ENCODE measurements at regions not wholly inside any gene's neighbourhood (a gene's known extent, or its start where the extent isn't known, plus 50 kb on each side); places are given as distances from the start of the nearest gene placed in this dataset.

DNA sequence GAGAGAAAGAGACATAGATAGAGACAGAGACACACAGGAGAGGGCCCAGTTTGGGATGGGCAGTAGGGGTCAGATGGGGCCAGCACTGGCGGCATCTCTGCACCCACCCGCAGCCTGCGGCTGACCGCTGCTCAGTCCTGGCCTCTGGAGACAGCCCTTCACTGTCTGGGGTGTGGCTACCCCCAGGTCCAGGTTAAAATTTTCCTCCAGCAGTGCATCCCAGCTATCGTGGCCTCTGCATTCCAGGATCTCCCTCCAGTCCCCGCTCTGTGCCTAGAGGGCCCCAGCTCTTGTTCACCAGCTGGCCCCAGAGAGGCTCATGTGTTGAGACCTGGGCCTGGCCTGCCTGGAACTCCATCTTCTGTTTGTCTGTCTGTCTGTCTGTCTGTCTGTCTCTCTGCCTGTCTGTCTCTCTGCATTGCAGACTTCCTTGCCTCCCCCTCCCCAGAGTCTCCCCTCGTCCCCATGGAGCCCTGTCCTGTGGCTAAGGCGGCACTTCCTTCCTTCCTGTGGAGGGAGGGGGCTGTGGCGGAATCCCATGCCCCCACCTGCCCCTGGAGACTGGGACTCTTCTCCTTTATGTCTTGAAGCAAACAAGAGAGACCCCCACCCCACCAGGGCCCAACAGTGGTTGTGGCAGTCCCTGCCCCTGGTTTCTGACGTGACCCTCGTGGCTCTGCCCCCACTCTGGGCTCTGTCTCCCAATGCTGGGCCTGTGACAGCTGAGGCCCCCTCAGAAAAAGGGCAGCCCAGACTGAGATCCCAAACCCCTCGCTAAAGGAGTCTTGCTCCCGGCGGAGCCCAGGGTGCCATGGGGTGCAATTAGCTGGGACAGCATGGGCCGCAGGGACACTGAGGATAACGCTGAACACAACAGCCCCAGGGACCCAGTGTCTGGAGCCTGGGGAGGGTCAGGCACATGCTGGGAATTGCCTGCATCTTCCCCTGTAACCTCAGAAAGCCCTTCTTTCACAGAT lies 241.8 kb downstream of the NPHP4 start:
- TF ChIP-seq, protein P1, sequence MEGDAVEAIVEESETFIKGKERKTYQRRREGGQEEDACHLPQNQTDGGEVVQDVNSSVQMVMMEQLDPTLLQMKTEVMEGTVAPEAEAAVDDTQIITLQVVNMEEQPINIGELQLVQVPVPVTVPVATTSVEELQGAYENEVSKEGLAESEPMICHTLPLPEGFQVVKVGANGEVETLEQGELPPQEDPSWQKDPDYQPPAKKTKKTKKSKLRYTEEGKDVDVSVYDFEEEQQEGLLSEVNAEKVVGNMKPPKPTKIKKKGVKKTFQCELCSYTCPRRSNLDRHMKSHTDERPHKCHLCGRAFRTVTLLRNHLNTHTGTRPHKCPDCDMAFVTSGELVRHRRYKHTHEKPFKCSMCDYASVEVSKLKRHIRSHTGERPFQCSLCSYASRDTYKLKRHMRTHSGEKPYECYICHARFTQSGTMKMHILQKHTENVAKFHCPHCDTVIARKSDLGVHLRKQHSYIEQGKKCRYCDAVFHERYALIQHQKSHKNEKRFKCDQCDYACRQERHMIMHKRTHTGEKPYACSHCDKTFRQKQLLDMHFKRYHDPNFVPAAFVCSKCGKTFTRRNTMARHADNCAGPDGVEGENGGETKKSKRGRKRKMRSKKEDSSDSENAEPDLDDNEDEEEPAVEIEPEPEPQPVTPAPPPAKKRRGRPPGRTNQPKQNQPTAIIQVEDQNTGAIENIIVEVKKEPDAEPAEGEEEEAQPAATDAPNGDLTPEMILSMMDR (IDR thresholded peaks at IDR 0.05) = no peak
- Histone ChIP-seq H3K4me3 (no peak overlapping the region), H3K27ac (no peak overlapping the region)
- no peak for DNase-seq (ENCODE audit: low spot score)

DNA sequence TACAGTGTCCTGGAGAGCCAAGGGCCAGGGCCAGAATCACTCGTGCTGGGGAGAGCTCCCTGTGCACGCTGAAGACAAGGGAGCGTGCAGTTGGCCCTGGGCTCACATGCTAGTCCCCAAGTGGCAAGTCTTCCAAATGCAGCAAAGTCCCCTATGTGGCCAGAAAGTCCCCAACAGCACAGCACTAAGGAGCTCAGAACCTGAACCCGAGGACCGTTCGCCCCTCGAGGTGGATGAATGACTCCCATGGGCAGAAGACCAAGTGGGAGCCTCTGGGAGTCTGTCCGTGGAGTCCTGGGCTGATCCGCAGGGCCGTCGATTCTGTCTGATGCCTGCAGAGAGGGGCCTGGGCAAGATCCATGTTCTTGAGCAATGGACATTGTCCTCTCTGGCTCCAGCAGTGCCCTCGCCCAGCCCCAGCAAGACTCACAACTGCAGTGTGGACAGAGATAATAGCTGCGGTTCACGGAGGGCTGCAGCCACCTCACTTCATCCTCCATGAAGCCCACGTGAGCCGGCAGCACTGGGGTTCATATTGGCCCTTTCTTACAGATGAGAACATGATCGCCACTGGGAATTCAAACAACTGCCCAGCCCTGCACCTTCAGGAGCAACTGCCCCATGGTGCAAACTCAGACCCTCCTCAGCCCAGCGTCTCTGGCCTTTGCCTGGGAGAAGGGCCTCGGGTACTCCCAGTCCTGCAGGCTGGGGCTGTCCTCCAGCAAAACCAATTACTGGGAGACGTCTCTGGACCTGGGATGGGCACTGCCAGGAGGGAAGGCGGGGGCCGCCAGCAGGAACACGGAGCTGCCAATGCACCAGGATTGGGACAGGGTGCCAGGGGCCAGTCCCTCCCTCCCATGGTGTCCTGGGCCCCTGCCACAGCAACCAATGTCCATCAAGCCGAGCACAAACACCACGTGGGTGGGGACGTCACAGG lies 243.7 kb downstream of the NPHP4 start:
- H3K4me3 ChIP-seq = no peak overlapping the region
- H3K27ac ChIP-seq = no peak overlapping the region
- TF ChIP-seq, protein P1 (IDR thresholded peaks at IDR 0.05) = no peak
- no peak for DNase-seq (ENCODE audit: low spot score)

DNA sequence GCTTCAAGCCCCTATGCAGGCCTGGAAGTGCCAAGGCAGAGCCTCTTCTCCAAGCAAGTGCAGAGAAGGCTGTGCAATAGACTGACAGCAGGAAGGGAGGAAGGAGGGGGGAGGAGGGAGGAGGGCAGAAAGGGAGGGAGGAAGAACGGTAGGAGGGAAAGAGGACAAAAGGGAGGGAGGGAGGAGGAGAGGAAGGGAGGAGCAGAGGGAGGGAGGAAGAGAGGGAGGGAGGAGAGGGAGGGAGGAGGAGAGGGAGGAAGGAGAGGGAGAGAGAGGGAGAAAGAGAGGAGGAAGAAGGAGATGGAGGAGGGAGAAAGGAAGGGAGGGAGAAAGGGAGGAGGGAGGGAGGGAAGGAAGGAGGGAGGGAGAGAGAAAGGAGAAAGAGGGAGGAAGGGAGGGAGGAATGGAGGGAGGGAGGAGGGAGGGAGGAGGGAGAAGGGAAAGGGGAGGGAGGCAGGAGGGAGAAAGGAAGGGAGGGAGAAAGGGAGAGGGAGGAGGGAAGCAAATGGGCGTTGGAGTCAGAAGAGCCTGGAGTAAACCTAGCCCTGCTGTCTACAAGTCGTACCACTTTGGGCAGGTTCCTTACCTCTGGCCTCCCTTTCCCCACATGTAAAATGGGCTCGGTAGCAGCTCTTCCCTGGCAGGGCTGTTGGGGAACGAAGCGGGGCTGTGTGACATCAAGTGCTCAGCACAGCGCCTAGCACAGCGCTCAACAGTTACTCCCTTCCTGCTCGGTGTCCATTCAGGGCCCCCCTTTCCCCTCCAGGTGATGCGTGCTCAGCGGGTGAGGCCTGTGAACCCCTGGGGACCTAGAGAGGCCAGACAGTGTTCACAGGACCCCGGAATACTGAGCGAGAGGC lies 244.6 kb downstream of the NPHP4 start:
- Histone ChIP-seq H3K4me3 (no peak overlapping the region), H3K27ac (no peak overlapping the region)
- no peak for DNase-seq (ENCODE audit: low spot score)
- TF ChIP-seq, protein P1 (IDR thresholded peaks at IDR 0.05) = no peak

DNA sequence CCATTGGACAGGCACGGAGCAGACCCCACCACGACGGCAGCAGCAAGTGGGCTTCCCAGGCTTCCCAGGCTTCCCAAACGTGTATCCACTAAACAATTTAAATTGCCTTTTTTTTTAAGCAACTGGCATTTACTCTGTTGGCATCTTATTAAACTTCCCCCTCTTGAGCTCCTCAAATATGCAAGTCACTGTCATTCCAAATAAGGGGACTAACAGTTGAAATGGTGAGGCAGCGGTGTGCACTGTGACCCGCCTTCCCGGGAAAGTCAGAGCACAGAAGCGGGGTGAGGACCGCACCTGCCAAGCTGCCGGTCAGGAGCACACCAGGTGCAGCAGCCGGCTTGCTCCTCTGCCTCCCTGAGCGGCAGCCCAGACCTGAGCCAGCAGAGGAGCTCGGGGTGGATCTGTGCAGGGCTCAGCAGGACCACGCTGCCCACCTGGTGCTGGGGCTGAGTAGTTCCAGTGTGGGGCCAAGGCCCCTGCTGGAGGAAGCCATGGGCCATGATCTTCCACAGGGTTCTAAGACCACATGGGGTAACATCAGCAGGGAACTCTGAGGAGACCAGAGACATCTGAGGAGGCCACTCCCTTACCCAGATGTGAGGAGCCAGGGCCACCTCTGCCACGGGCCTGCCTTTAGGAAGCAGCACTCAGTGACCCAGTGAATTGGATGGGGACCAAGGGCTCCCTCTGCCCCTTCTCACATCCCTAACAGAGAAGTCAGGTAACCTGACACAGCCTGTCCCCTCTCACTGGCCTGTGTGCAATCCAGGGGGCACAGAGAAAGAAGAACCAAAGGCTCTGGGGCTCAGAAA lies 245.4 kb downstream of the NPHP4 start:
- TF ChIP-seq, protein P1 (IDR thresholded peaks at IDR 0.05) = no peak
- no peak overlapping the region for H3K27ac ChIP-seq
- DNase-seq (ENCODE audit: low spot score) = no peak
- H3K4me3 ChIP-seq = no peak overlapping the region

DNA sequence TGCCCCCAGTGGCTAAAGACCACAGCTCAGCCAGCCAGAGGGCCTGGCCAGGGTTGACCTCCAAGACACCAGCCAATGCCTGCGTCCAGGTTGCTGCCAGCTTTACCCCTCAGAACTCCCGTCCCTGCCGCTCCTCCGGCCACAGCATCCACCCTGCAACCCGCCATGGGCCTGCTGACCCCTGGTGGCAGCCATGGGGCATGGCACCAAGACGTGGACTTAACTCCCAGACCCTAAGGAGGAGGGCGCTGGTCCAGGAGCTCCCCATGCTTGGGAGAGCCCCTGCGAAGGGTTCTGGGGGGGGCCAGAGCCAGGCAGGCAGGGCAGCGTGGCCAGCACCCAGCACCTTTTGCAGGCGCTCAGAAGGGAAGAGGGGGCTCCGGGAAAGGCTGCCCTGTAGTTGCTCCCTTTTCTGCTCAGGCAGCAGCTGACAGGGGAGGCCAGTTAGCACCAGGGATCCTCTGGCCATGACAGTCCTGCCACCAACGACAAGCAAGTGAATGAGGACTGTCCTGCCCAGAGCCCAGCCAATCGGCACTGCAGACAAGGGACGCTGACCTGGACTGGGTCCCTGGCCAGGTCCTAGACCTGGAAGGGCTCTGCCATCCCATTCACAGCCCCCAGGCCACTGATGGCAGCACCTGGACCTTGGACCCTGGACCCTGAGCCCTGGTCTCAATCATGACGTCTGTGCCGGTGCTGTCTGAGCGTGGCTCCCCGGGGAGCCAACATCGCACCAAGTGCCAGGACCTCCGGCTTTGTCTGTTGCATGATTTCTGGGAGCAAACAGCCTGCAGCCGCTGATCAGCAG lies 246.2 kb downstream of the NPHP4 start:
- TF ChIP-seq, protein P1 (IDR thresholded peaks at IDR 0.05) = peak; percentile 80
- no peak for DNase-seq (ENCODE audit: low spot score)
- H3K4me3 ChIP-seq = no peak overlapping the region
- H3K27ac ChIP-seq = no peak overlapping the region
